Embryonic facial prominence (tissue), 1 donor: ENCODE measurements at regions not wholly inside any gene's neighbourhood (a gene's known extent, or its start where the extent isn't known, plus 50 kb on each side); places are given as distances from the start of the nearest gene placed in this dataset.

Experiments
- DNase-seq: peaks from one replicate; pipeline ENCODE4 v3.0.0-alpha.2; 2016; ENCODE audit errors: extremely low spot score

GRCh38 chr20:11041396-11041795 lies 367.6 kb upstream of the JAG1 start:
- DNase-seq, result no peak

DNA sequence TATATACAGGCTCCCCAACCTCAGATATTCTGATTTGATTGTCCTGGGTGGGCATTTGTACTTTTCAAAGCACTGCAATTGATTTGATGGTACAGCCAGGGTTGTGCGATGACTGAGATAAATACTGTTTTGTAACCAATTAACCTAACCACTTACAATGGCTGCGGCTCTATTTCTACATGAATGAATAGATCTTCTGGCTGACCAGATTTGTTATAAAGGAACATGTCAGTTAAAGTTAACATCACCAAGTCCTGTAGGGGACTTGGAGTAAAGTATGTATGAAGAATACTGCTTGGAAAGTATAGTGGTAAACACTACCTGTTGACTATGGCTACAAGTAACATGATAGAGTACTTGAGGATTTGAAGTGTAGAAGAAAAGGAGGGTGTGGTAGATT lies 369.2 kb upstream of the JAG1 start:
- DNase-seq, result no peak

- no peak for DNase-seq
These were observed 370.8 kb upstream of the JAG1 start for GRCh38 chr20:11044561-11044960.

DNA sequence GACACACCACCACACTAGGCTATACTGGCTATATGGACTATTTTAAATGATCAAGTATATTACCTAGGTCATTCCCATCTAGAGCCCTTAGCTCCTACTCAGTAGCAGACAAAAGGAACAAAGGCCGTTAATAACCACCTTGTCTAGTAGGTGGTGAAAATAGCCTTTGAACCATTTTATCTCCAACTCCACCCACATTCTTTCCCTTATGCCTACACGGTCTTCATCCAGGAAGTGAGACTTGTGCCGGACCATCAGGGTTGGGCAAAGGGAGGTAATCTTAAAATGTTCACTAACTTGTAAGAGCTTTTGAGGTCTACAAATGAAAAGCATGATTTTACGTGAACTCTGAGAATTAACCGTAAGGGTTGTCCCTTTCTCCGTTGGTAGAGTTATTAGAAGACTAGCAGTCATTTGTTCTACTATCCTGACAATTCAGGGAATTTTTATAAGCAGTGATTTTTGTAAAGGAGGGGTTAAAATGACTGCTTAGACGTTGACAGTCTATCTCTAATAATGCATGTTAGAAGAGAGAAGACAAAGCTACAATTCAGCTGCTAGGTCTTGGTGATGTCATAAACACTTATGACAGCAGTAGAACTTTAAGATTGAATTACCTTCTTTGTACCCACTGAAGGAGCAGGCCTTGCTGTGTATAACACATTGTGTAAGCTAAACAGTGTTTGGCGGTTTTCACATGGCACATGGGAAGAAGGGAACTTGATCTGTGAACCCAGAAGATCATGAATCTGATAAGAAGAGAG lies 371.8 kb upstream of the JAG1 start:
- DNase-seq, result no peak

DNA sequence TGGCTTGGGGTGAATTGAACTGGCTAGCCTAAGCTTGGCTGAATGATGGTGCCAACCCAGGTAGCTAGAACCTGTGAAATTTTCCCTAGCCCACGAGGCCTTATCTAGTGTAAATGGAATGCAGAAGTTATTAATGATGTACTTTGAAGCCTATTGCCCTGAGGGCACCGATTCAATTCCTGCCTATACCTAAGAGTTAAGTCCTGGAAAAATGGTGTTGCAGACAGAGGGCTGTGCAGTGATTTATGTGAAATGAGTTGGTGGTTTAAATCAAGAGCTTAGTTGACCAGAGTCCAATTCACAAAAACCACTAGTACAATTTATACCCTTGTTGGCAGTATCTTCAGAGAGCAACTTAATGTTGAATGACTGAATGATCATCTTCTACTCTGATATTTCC lies 373.8 kb upstream of the JAG1 start:
- no peak for DNase-seq

GRCh38 chr20:11048739-11049138 lies 374.9 kb upstream of the JAG1 start:
- DNase-seq, result no peak

GRCh38 chr20:11050350-11050749 lies 376.6 kb upstream of the JAG1 start:
- DNase-seq, result no peak

DNA sequence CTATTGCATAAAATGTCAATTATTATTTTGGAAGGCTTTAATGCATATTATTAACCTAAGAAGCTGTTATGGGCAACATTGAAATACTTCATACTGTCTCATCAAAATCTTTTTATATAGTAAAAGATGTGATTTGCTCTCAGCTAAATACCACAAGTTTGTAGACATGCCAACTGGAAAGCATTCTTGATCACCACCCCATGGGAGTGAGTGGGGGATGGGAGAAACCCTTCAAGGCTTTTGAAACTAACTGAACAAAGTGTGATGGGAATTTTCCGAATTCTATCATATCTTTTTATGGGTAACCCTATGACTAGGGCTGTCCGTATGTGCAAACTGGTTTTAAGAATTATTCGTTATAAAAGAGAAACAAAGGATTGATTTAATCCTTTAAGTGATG lies 377.3 kb upstream of the JAG1 start:
- no peak for DNase-seq

DNA sequence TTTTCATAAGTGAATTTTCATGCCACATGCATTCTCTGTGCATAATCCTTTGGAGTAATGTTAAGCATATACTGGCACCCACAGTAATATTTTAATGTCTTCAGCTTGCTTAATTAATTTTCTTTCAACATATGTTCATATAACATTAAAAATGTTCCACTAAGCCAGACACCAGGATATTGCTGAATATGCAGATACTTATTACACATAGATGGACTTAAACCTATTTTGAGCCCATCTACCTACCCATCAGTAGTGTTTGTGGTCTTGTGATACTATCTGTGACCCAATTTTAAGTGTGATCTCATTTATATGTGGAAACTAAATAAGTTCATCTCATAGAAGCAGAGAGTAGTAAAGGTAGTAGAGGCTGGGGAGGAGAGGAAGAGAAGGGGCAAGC lies 379.5 kb upstream of the JAG1 start:
- DNase-seq, result no peak

- DNase-seq, result no peak
These were observed 380.6 kb upstream of the JAG1 start for GRCh38 chr20:11054266-11054993.

- no peak for DNase-seq
These were observed 382.6 kb upstream of the JAG1 start for GRCh38 chr20:11056414-11056813.

GRCh38 chr20:11057624-11058023 lies 383.8 kb upstream of the JAG1 start:
- DNase-seq, result no peak

- no peak for DNase-seq
These were observed 385.9 kb upstream of the JAG1 start for GRCh38 chr20:11059659-11060058.

GRCh38 chr20:11060423-11061185 lies 386.8 kb upstream of the JAG1 start:
- DNase-seq, result no peak

DNA sequence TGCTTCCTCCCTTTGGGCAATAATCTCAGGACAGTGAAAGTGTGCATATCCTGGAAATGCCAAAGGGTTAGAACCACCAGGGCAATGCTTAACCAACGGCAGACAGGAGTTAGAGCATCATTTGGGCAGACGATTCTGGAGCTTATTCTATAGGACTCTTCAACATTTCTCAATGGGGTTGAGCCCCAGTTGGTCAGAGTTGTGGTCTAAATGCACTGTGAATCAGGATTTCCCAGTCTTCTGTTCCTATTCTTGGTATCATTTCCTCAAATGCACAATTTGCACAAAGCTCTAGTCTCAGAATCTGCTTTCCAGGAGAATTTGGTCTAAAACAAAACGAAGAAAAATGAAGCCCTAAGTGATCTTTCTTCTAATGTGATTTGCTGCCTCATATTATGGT lies 389.6 kb upstream of the JAG1 start:
- no peak for DNase-seq

DNA sequence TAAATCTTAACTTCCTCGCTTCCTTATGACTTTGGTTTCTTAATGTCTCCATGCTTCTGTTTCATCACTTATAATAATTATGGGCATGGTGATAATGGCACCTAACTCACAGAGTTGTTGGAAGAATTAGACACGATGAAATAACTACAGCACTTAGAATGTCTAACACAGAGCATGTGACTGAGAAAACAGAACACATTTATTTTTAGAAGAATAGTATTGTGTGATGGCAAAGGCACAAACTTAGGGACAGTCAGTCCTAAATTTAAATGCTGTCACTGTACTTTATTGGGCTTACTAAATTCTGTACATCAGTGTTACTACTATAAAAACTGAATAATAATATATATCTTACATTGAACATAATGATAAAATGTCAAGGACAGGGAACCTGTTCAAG lies 391.1 kb upstream of the JAG1 start:
- no peak for DNase-seq

DNA sequence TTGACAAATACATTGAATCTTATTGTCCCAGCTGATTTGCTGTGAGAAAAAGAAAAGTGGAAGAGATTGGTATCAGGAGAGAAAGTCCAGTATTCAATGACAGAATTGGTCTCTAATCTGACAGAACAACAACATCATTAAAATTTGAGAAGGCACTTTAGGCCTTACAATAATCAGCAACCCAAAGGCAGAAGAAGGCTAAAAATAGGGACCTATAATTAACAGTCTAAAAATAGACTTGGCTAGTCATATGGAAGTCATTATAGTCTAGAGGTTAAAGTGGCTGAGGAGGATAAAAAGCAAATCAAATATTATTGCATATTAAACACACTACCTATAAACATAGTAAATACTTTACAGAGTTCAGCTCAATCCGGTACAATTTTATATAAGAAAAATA lies 393.6 kb upstream of the JAG1 start:
- DNase-seq, result no peak

DNA sequence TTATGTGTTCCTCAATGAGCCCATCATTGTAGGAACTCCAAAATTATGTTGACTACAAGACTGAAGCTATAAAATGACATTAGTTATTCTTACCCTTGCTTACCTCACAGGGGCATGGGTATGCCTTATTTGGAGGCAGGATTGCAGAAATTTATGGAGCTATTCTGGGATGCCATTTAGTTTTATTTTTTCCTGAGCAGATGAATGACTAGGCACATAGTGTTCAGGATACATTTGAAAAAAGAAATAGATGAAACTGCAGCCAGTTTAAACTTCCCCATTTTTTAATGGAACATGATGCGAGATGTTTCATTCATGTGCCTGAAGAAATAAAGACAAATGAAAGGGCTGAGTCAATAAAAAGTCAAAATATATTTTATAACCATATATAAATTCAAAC lies 399.2 kb upstream of the JAG1 start:
- no peak for DNase-seq

GRCh38 chr20:11076434-11077105 lies 402.8 kb upstream of the JAG1 start:
- DNase-seq, result no peak

GRCh38 chr20:11077226-11077625 lies 403.4 kb upstream of the JAG1 start:
- DNase-seq, result no peak

DNA sequence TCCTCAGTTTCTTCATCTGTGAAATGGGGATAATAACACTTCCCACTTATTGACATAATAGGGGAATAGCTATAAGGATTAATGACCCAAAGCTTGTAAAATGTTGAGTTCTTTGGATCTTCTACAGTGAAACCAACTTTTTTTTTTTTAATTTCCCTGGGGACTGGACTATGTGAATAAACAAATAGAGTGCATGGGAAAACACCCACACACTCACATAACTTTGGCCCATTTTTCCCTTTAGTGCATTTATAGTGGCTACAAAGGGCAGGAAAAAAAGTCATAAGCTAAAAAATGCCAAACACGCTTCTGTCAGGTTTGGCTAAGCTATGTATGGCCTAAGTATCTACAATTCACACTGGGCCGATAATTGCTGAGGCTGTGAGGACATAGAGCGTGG lies 406.2 kb upstream of the JAG1 start:
- DNase-seq, result no peak

GRCh38 chr20:11080781-11081377 lies 407.1 kb upstream of the JAG1 start:
- DNase-seq, result no peak
